Endothelial cell of umbilical vein (primary cell): ENCODE measurements at regions not wholly inside any gene's neighbourhood (a gene's known extent, or its start where the extent isn't known, plus 50 kb on each side); places are given as distances from the start of the nearest gene placed in this dataset.

Experiments used
- BruUV-seq: library from RNA; stranded (reverse); fragments of 400-500 nt; replicated peaks from 2 replicates; lab custom pipeline; 2021; lab: Mats Ljungman, UMichigan
- CTCF ChIA-PET: fragments of 300-600, 350-600 bp; sonication (Branson Sonifier 250); formaldehyde crosslinking; loops from one replicate; lab custom pipeline; 2021; ENCODE audit warnings: antibody characterized with exemption, inconsistent platforms; lab: Charles Lee
- POLR2A ChIA-PET: fragments of 300-600, 350-600 bp; sonication (Branson Sonifier 250); formaldehyde crosslinking; loops from one replicate; lab custom pipeline; 2021; ENCODE audit warnings: antibody characterized with exemption, inconsistent platforms; lab: Charles Lee
- DNase-seq: peaks from one replicate; pipeline ENCODE4 v3.0.0-alpha.2; 2011; ENCODE audit warnings: low read depth, low spot score
- FAIRE-seq: peaks from 2 replicates; lab custom pipeline; 2011; peaks lifted over from hg19 to GRCh38; lab: Jason Lieb, UNC
- H2AFZ ChIP-seq: 2 replicates; pipeline ENCODE4 v1.6.0; 2012; ENCODE audit warnings: low read depth, low read length, control low read depth, inconsistent platforms
- H3K27ac ChIP-seq: 2 replicates; pipeline ENCODE4 v1.5.1; 2011; ENCODE audit warnings: low read depth, mild to moderate bottlenecking, control low read depth, low read length, moderate library complexity; ENCODE audit not compliant: insufficient read depth
- H3K27me3 ChIP-seq, 2 experiments: 2 replicates each; pipeline versions ENCODE4 v1.6.0 to v1.6.1; 2011; ENCODE audit warnings: low read length in 2 of 2, mixed read lengths in 1 of 2; ENCODE audit not compliant: control insufficient read depth in 2 of 2, insufficient read depth in 2 of 2
- H3K36me3 ChIP-seq, 2 experiments: 2 replicates in 1 of 2; 3 replicates in 1 of 2; pipeline ENCODE4 v1.5.1; 2011; ENCODE audit warnings: low read length in 2 of 2, mild to moderate bottlenecking in 1 of 2, moderate library complexity in 1 of 2; ENCODE audit not compliant: control insufficient read depth in 2 of 2, insufficient read depth in 2 of 2; ENCODE audit errors: extremely low read depth in 1 of 2
- H3K4me1 ChIP-seq: 3 replicates; pipeline ENCODE4 v1.5.1; 2011; ENCODE audit warnings: mild to moderate bottlenecking, low read length; ENCODE audit not compliant: control insufficient read depth, insufficient read depth; ENCODE audit errors: extremely low read depth
- H3K4me2 ChIP-seq: 2 replicates; pipeline ENCODE4 v1.6.1; 2011; ENCODE audit warnings: low read length, control low read depth, mixed read lengths; ENCODE audit not compliant: insufficient read depth
- H3K4me3 ChIP-seq, 3 experiments: fragments of 200-600 bp in 1 of 3; sonication (generic), shearing (Covaris generic) in 1 of 3; replicated peaks in 1 of 3; 2 replicates each; pipeline ENCODE4 v1.5.1; 2011 to 2016; ENCODE audit warnings: control low read depth in 3 of 3, low read length in 3 of 3, mild to moderate bottlenecking in 2 of 3, inconsistent platforms in 1 of 3, low read depth in 1 of 3, moderate library complexity in 1 of 3; ENCODE audit not compliant: insufficient read depth in 1 of 3
- H3K79me2 ChIP-seq: 2 replicates; pipeline ENCODE4 v1.6.0; 2012; ENCODE audit warnings: low read length, inconsistent platforms; ENCODE audit not compliant: control insufficient read depth, insufficient read depth
- H3K9ac ChIP-seq: replicated peaks from 2 replicates; pipeline ENCODE3; 2011; ENCODE audit warnings: low read length, control low read depth; ENCODE audit not compliant: insufficient read depth; ENCODE audit errors: extremely low read depth
- H3K9me1 ChIP-seq: replicated peaks from 3 replicates; pipeline ENCODE4 v1.6.0; 2011; ENCODE audit warnings: mild to moderate bottlenecking, low read length; ENCODE audit not compliant: control insufficient read depth, insufficient read depth; ENCODE audit errors: extremely low read depth
- H3K9me3 ChIP-seq: replicated peaks from 2 replicates; pipeline ENCODE4 v1.5.1; 2012; ENCODE audit warnings: low read length, inconsistent platforms; ENCODE audit not compliant: control insufficient read depth, insufficient read depth
- H4K20me1 ChIP-seq: replicated peaks from 2 replicates; pipeline ENCODE3; 2011; ENCODE audit warnings: mild to moderate bottlenecking, low read length; ENCODE audit not compliant: control insufficient read depth, insufficient read depth; ENCODE audit errors: extremely low read depth
- CTCF ChIP-seq, 2 donors: IDR thresholded peaks; 1 replicate in 1 of 2; 2 replicates in 1 of 2; pipeline ENCODE4 v1.5.1; 2011; ENCODE audit warnings: low read length in 2 of 2, mild to moderate bottlenecking in 2 of 2, moderate library complexity in 2 of 2, control low read depth in 1 of 2, inconsistent platforms in 1 of 2, low read depth in 1 of 2; ENCODE audit not compliant: insufficient read depth in 1 of 2; ENCODE audit errors: extremely low read depth in 1 of 2
- EZH2 ChIP-seq: IDR thresholded peaks from 2 replicates; pipeline ENCODE4 v1.6.1; 2012; ENCODE audit warnings: borderline replicate concordance, low read depth, mild to moderate bottlenecking, moderate library complexity, low read length, inconsistent platforms; ENCODE audit not compliant: severe bottlenecking
- FOS ChIP-seq: IDR thresholded peaks from 2 replicates; pipeline ENCODE4 v1.6.1; 2011; ENCODE audit warnings: mild to moderate bottlenecking, low read length, moderate library complexity, borderline replicate concordance; ENCODE audit not compliant: insufficient read depth
- GATA2 ChIP-seq: IDR thresholded peaks from 2 replicates; pipeline ENCODE4 v1.7.0; 2011; ENCODE audit warnings: low read depth, mild to moderate bottlenecking, moderate library complexity, mixed read lengths, low read length; ENCODE audit not compliant: insufficient read length, insufficient read depth
- JUN ChIP-seq: IDR thresholded peaks from 2 replicates; pipeline ENCODE4 v1.6.1; 2011; ENCODE audit warnings: borderline replicate concordance, low read depth; ENCODE audit not compliant: insufficient read length, insufficient read depth
- MAX ChIP-seq: IDR thresholded peaks from 2 replicates; pipeline ENCODE4 v1.6.1; 2011; ENCODE audit not compliant: insufficient read depth, insufficient read length
- MYC ChIP-seq: IDR thresholded peaks from one replicate; pipeline ENCODE4 v1.6.1; 2011; ENCODE audit warnings: mild to moderate bottlenecking, low read depth, low read length
- POLR2A ChIP-seq: IDR thresholded peaks from 2 replicates; pipeline ENCODE4 v1.6.1; 2012; ENCODE audit warnings: low read depth, mild to moderate bottlenecking, control low read depth, low read length
- dilution Hi-C: fragments of 300-500 bp; cut with MboI; formaldehyde crosslinking; loops from one replicate; pipeline ENCODE4 v1.15.0; 2019; ENCODE audit warnings: low sequenced_read_pairs; ENCODE audit not compliant: extremely low pct_ligation_motif_present
- intact Hi-C: fragments of 100-400 bp; cut with micrococcal nuclease; formaldehyde crosslinking; loops from one replicate; pipeline ENCODE4 v1.10.0; 2022

GRCh38 chr6:163841733-163842132 lies 427.2 kb downstream of the QKI start:
- Histone ChIP-seq H3K4me2 (no peak overlapping the region), H2AFZ (no peak overlapping the region), H3K27me3 (no peaks in the 10 kb centered on the region), H3K9me3 (peaks cover 2% of the 10 kb centered on the region), H3K27ac (no peak overlapping the region), H3K36me3 (no peaks in the 10 kb centered on the region), H3K4me1 (no peaks in the 10 kb centered on the region), H4K20me1 (no peaks in the 10 kb centered on the region), H3K79me2 (no peaks in the 10 kb centered on the region), H3K4me3 (no peak overlapping the region), H3K9me1 (no peaks in the 10 kb centered on the region), H3K9ac (no peak overlapping the region)
- BruUV-seq, result no TSS peak
- DNase-seq (no peak), FAIRE-seq (no peak)
- intact Hi-C loops, result no loop called here
- CTCF ChIA-PET, result no interaction called here
- dilution Hi-C loops, result no loop called here
- POLR2A ChIA-PET, result no interaction called here
- TF ChIP-seq FOS (no peak), CTCF (IDR thresholded peaks at IDR 0.05; ENCODE audit: extremely low read depth in 1 of 2, insufficient read depth in 1 of 2, low read depth in 1 of 2, low read length in 2 of 2) (no peak), JUN (no peak), EZH2 (no peak), GATA2 (no peak), MAX (no peak), POLR2A (no peak), MYC (no peak)
